IPS-15b (cell line): ENCODE measurements at regions not wholly inside any gene's neighbourhood (a gene's known extent, or its start where the extent isn't known, plus 50 kb on each side); places are given as distances from the start of the nearest gene placed in this dataset.
"Not testable (repeated sequence)": the region's sequence is repeated elsewhere in the genome, so short reads cannot be mapped to it uniquely, and the experiment has no call there.

Experiments used
- H3K27me3 ChIP-seq: one replicate; pipeline ENCODE4 v1.6.1; 2013; ENCODE audit warnings: low read length; ENCODE audit not compliant: control insufficient read depth, insufficient read depth
- H3K36me3 ChIP-seq: one replicate; pipeline ENCODE4 v1.6.1; 2013; ENCODE audit warnings: low read length; ENCODE audit not compliant: control insufficient read depth, insufficient read depth
- H3K4me1 ChIP-seq: one replicate; pipeline ENCODE4 v1.6.1; 2013; ENCODE audit warnings: mild to moderate bottlenecking, low read length; ENCODE audit not compliant: control insufficient read depth, insufficient read depth
- H3K4me3 ChIP-seq: one replicate; pipeline ENCODE4 v1.5.1; 2013; ENCODE audit warnings: low read depth, low read length
- H3K9ac ChIP-seq: one replicate; pipeline ENCODE4 v1.6.1; 2013; ENCODE audit warnings: low read depth, mild to moderate bottlenecking, low read length
- H3K9me3 ChIP-seq: one replicate; pipeline ENCODE4 v1.6.1; 2013; ENCODE audit warnings: mild to moderate bottlenecking, low read length; ENCODE audit not compliant: control insufficient read depth, insufficient read depth

DNA sequence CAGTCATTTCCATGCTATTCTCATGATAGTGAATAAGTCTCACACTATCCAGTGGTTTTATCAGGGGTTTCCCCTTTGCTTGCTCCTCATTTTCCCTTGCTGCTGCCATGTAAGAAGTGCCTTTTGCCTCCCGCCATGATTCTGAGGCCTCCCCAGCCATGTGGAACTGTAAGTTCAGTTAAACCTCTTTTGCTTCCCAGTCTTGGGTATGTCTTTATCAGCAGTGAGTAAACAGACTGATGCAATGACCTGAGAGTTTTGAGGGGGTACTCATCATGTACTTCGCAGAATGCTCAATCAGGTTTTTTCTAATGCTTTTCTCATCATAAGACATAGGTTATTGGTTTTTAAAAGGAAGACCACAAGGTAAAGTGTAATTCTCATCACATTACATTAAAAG lies 949.4 kb upstream of the ADAMTS5 start:
- not testable (repeated sequence) for H3K36me3 ChIP-seq, H3K4me1 ChIP-seq, H3K4me3 ChIP-seq, H3K9me3 ChIP-seq, H3K27me3 ChIP-seq, H3K9ac ChIP-seq

DNA sequence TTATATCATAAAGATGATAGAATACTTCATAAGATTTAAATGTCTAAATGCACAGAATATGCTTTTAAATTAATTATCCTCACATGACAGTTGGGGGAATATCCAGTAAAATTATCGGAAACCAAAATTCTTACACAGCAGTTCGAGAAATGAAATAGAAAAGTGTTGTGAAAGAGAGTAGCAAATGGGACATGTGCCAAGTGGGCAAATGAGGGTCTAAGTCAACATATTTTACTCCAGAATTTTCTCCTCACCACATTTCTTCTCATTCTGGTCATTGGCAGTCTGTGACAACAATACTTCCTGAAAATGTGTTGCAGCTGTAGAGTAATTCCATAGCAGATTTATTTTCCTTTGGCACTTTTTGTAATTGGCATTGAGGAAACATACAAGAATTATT lies 945.2 kb upstream of the ADAMTS5 start:
- H3K4me1 ChIP-seq, H3K27me3 ChIP-seq, H3K9me3 ChIP-seq, H3K9ac ChIP-seq, H3K36me3 ChIP-seq, H3K4me3 ChIP-seq: not testable (repeated sequence)

DNA sequence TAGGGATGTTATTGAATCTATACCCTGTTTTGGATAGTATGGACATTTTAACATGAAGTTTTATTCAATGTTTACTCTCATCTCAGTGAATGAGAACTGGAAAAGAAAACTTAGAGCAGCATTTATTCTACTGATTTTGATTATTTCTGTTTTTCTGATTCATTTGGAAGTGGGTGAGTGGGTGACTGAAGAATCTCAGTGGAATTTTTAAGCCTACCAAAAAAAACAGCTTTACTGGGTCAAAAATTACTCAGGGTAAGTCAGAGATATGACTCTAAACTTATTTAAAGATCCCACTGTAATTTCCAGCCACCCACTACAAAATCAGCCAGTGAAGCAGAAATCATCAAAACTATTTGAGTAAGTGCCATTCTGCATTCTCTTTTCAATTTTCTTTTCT lies 942.6 kb upstream of the ADAMTS5 start:
- not testable (repeated sequence) for H3K4me3 ChIP-seq, H3K9ac ChIP-seq, H3K4me1 ChIP-seq, H3K9me3 ChIP-seq, H3K36me3 ChIP-seq, H3K27me3 ChIP-seq

- not testable (repeated sequence) for H3K36me3 ChIP-seq, H3K9me3 ChIP-seq, H3K4me1 ChIP-seq, H3K4me3 ChIP-seq, H3K9ac ChIP-seq, H3K27me3 ChIP-seq
Measured at GRCh38 chr21:27908816-27909215, 941.9 kb upstream of the ADAMTS5 start.

DNA sequence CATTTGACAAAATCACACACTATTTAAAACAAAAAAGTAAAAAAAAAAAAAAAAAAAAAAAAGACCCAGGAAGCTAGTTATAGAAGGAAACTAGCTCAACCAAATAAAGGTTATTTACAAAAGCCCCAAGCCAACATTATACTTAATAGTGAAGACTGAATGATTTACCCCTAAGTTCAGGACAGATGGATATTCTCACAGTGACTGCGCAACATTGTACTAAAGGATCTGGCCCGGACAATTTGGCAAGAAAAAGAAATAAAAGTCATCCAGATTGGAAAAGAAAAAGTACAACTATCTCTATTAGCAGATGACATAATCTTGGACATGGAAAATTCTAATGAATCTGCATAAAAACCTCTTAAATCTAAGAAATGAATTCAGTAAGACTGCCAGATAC lies 936.0 kb upstream of the ADAMTS5 start:
- H3K9ac ChIP-seq, H3K9me3 ChIP-seq: not testable (repeated sequence)

DNA sequence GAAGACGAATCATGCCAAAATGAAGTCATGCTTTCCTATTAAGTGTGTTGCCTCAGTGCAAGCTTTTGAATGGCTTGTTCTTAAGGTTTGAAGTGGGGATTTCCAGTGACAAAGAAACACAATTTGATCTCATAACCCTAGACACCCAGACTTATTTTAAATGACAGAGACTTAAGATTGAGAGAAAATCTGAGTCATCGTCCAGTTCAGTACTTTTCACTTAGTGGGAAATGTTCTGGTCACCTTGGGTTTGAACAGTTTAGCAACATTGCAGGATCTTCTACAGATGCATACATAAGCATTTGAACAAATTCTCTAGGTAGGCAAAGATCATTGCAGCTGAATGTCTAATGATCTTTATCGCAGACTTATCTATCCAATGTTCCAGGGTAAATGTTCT lies 926.7 kb upstream of the ADAMTS5 start:
- not testable (repeated sequence) for H3K36me3 ChIP-seq, H3K9ac ChIP-seq, H3K9me3 ChIP-seq, H3K27me3 ChIP-seq, H3K4me3 ChIP-seq, H3K4me1 ChIP-seq

More for the DNA sequence above, 936.0 kb upstream of the ADAMTS5 start:
- H3K27me3 ChIP-seq, H3K4me3 ChIP-seq, H3K36me3 ChIP-seq, H3K4me1 ChIP-seq: not testable (repeated sequence)

DNA sequence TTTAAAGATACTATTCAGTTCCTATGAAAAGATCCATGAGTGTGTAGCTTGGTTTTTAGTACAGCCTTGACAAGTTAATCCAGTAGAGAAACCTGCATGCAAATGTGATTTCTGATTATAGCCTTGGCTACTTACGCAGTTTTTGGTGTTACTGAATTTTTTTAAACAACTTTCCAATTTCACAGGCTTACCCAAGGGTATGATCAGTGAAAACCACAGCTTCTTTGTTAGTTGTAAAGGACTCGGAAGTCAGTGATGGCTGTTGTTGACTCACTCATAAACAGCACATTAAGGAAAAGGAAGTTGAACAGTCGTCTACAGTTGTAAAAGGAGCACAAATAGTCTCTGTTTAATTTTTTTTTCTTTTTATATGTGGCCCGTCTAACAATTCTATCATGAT lies 924.6 kb upstream of the ADAMTS5 start:
- H3K4me3 ChIP-seq, H3K9ac ChIP-seq, H3K27me3 ChIP-seq, H3K4me1 ChIP-seq, H3K9me3 ChIP-seq, H3K36me3 ChIP-seq: not testable (repeated sequence)

DNA sequence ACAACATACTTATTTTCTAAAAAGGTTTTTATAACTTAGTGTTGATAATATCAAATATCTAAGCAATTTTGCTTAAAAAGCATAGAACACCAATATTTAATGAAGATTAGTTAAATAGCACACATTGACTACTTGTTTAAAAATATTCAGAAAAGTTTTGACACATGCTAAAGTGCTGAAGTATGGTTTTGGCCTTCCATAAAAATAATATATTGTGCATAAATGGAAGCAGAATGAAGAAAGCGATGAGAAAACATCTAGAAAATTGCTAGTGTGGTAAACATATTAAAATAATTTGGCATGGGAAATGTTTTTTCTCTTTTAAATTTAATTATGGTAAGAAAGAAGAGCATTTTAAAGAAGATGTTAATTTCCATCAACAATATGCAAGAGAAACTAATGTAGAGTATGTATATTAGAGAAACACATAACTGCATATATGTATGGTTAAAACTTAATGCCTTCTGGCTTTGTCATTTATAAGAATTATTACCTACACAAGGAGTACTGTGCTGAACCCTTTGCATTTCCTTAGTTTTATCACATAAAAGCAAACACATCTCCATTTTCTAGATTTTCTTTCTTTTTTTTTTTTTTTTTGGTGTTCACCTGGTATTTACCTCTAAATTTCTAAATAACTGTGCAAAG lies 921.0 kb upstream of the ADAMTS5 start:
- H3K9me3 ChIP-seq, H3K4me1 ChIP-seq, H3K36me3 ChIP-seq, H3K9ac ChIP-seq, H3K4me3 ChIP-seq, H3K27me3 ChIP-seq: not testable (repeated sequence)

DNA sequence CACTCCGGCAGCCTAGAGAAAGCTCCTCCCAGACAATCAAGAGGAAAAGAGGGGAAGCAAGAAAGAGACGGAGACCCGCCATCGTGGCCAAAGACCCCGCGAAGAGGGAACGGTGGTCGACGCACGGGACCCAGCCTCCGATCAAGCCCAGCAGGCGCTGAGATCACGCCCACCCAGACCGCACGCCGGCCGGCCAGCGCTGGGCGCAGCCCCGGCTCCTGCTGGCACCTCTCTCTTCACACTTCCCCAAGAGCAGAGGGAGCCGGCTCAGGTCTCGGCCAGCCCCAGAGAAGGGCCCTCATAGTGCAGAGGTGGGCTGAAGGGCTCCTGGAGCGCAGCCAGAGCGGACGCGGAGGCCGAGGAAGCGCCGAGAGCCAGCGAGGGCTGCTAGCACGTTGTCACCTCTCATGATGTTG lies 918.4 kb upstream of the ADAMTS5 start:
- Histone ChIP-seq H3K4me3 (no peak overlapping the region), H3K9ac (no peak overlapping the region), H3K36me3 (no peaks in the 10 kb centered on the region), H3K27me3 (no peaks in the 10 kb centered on the region), H3K4me1 (no peaks in the 10 kb centered on the region), H3K9me3 (no peaks in the 10 kb centered on the region)

DNA sequence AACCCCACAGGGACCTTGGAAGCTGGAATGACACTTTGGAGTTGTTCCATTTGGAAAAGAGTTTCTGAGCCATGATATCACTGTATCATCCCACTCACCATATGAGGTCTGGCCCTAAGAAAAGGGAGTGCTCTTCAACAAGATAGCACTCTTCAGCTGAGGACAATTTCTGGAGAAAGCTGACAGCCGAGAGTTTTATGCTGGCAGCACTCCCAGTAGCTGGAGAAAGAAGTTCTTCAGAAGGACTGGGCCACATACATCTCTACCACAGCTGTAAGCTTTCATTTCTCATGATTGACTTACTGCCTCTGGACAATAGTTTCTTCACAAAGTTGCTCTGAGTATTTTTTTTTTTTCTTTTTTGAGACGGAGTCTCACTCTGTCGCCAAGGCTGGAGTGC lies 914.4 kb upstream of the ADAMTS5 start:
- H3K9me3 ChIP-seq, H3K9ac ChIP-seq: not testable (repeated sequence)

GRCh38 chr21:27872411-27872810 lies 905.5 kb upstream of the ADAMTS5 start:
- H3K36me3 ChIP-seq, H3K9ac ChIP-seq, H3K27me3 ChIP-seq, H3K9me3 ChIP-seq, H3K4me1 ChIP-seq, H3K4me3 ChIP-seq: not testable (repeated sequence)

More for the DNA sequence above, 914.4 kb upstream of the ADAMTS5 start:
- H3K4me3 ChIP-seq, H3K27me3 ChIP-seq, H3K36me3 ChIP-seq, H3K4me1 ChIP-seq: not testable (repeated sequence)

GRCh38 chr21:27870755-27871154 lies 903.9 kb upstream of the ADAMTS5 start:
- H3K36me3 ChIP-seq, H3K9me3 ChIP-seq, H3K4me3 ChIP-seq, H3K9ac ChIP-seq, H3K27me3 ChIP-seq, H3K4me1 ChIP-seq: not testable (repeated sequence)
